GM18519 (cell line): ENCODE measurements at regions not wholly inside any gene's neighbourhood (a gene's known extent, or its start where the extent isn't known, plus 50 kb on each side); places are given as distances from the start of the nearest gene placed in this dataset.
"Not testable (repeated sequence)": the region's sequence is repeated elsewhere in the genome, so short reads cannot be mapped to it uniquely, and the experiment has no call there.

Experiments
- ATAC-seq: cut with Tn5 transposase; IDR thresholded peaks from one replicate; pipeline ENCODE4 v1.9.1; 2021; ENCODE audit warnings: mild to moderate bottlenecking, moderate library complexity; ENCODE audit not compliant: unreplicated experiment, low FRiP score

GRCh38 chr5:169416583-169417196, 115.8 kb upstream of the SLIT3 start:
- ATAC-seq = peak; percentile 91

DNA sequence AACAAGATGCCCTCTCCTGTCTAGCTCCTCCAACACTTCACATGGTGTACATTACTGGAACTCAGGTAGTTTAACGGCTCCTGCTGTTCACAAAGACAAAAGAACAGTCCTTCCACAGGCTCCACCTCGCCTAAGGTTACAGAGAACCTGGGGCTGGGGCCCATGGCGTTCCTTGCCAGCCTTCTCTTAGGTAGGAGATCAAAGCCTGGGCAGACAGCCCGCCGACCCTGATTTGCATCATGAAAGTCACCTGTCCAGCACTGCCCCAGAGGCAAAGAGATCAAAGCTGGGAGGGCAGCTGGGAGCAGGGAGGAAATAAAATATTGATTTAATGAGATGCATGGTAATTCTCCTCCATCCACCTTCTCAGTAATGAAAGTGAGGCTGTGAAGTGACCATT, 115.0 kb upstream of the SLIT3 start:
- ATAC-seq = no peak

GRCh38 chr5:169415371-169415770, 114.4 kb upstream of the SLIT3 start:
- ATAC-seq = no peak

DNA sequence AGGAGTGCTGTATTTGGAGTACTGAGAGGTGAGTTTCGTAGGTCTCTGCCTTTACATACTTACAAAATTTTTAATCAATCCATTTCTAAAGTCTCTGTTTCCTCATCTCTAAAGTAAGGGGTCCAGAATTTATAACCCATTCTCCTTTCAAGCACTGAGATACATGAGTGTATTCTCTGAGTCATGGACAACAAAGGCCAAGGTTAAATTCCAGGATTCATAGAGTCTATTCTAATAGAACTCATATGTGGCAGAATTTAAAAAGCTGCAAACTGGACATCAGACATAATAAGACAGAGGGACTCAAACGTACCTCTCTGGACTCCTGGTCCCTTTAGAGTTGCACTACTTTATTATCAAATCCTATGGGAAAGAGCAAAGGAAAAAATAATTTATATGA, 112.5 kb upstream of the SLIT3 start:
- ATAC-seq = no peak

DNA sequence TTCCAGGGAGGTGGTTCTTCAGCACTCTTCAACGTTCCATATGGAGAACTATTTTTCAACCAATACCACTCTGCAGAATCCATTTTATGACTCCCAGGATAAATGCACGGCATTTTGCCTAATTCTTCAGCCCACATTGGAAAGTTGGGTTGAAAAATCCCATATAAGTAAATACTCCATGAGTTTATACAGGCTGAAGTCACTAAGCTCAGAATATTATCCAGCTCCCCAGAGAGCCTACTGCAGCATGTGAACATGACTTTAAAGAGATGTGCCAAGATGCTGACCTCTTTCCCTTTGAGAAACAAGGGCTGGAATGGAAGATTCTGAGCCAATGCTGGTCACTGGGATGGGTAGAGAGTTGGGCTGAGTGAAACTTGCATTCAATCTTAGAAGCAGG, 111.9 kb upstream of the SLIT3 start:
- no peak for ATAC-seq

GRCh38 chr5:169411786-169412430, 111.0 kb upstream of the SLIT3 start:
- no peak for ATAC-seq

- ATAC-seq = no peak
These were observed 110.3 kb upstream of the SLIT3 start for GRCh38 chr5:169410996-169411783.

DNA sequence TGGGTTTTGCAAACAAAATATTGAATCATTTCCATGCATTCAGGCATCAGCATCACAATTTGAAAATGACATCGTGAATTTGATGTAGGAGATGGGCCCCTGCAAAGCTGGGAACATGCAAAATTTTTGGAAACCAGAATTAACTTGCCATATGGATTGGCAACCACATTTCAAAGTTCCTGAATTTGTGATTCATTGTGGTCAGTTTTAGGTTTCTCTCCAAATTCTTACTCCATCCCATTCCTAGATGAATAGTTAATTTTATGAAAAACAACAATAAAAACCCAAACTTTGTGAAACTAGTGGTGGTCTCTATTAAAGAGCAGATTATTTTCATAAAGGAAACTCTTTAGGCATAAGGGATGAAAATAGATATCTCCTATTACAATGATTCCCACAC, 107.8 kb upstream of the SLIT3 start:
- no peak for ATAC-seq

DNA sequence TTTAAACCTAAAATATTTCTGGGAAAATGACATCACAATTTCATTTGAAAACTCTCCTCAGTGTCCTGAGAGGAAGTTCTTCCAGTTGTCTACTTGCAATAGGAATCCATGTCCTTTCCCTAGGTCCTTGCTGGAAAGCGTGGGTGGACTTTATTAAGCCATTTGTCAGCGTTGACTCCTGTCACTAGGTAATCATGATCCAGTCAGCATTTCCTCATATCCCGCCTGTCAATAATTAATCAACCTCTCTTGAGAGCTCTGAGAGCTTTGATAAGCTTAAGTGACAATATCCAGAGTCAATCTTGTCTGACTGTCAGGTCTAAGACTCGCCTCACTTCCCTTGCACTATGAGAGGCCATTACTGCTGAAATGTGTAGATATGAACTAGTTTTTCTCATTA, 107.2 kb upstream of the SLIT3 start:
- ATAC-seq = no peak

GRCh38 chr5:169404223-169404622, 103.3 kb upstream of the SLIT3 start:
- ATAC-seq = no peak

GRCh38 chr5:169398515-169398914, 97.6 kb upstream of the SLIT3 start:
- no peak for ATAC-seq

- no peak for ATAC-seq
These were observed 94.2 kb upstream of the SLIT3 start for GRCh38 chr5:169395136-169395535.

DNA sequence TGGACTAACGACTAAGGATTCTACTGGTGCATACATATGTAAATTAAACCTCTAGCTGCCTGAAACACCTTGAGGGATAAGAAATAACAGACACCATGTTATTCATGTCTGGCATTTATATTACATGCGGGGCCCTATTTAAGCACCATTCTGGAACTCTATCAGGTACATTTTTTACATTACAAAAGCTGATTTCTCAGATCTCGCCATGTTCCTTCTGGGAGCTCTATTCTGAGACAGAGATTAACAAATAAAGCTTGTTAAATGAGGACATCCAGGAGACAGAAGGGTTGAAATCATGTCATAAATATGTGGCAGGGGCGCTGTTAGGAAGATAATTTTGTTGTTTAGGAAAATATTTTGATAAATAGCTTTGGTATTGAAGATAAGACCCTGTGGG, 93.4 kb upstream of the SLIT3 start:
- no peak for ATAC-seq

DNA sequence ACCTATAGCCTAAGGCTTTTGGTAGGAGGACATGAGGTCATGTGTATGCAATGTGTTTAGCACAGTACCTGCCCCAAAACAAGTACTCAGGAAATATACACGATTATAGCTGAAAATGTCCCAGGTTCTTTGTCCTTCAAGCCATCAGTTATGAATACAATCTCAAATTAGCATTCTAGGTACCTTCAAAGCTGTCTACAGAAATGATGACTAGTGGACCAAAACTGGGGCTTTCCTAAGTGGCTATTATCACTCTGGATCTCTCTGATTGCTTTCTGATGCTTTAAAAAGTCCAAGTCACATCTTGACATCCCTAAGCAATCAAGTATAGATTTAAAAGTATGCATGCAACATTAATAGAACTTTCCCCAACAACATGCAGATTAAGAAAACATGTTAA, 93.0 kb upstream of the SLIT3 start:
- ATAC-seq = no peak

- no peak for ATAC-seq
These were observed 89.3 kb upstream of the SLIT3 start for GRCh38 chr5:169390265-169390664.

GRCh38 chr5:169389318-169389717, 88.4 kb upstream of the SLIT3 start:
- ATAC-seq = no peak

DNA sequence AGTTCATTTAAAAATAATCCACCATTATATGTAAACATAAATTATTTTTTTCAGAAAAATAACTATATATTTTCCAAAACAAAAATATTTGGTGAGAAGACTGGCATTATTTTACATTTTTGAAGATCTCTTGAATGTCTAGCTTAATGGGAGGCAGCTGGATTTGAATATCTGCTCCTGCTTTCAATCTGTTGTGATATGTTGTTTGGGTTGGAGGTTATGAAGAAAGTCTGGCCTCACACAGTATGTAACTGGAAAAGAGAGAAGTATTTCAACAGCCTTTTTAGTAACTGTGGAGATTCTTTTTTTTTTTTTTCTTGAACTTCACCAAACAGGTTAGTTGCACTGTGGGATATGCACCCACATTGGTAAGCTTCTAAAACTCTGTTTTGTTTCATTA, 84.7 kb upstream of the SLIT3 start:
- ATAC-seq = no peak

GRCh38 chr5:169384661-169385060, 83.7 kb upstream of the SLIT3 start:
- ATAC-seq = no peak

DNA sequence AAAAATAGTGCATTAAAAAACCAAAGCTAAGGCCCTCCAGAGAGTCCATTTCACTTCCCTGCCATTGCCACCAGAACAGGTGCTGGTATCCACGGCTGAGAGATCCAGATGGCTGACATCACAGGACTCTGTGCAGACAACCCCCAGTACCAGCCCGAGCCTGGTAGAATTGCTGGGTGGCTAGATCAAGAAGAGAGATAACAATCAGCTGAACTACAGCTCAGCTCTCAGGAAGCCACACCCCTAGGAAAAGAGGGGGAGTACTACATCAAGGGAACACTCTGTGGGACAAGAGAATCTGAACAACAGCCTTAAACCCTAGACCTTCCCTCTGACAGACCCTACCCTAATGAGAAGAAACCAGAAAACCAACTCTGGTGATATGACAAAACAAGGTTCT, 73.8 kb upstream of the SLIT3 start:
- ATAC-seq = no peak

GRCh38 chr5:169374111-169374510, 73.2 kb upstream of the SLIT3 start:
- no peak for ATAC-seq

GRCh38 chr5:169371801-169372200, 70.9 kb upstream of the SLIT3 start:
- not testable (repeated sequence) for ATAC-seq

GRCh38 chr5:169369130-169369529, 68.2 kb upstream of the SLIT3 start:
- ATAC-seq = no peak
